ENCODE measurements at regions not wholly inside any gene's neighbourhood (a gene's known extent, or its start where the extent isn't known, plus 50 kb on each side); places are given as distances from the start of the nearest gene placed in this dataset.

- DNase-seq = no peak
These were observed 102.1 kb upstream of the DLX2 start for GRCh38 chr2:172204762-172205161.

GRCh38 chr2:172205292-172205691 lies 102.6 kb upstream of the DLX2 start:
- no peak for DNase-seq

GRCh38 chr2:172207911-172208310 lies 105.2 kb upstream of the DLX2 start:
- DNase-seq = no peak

GRCh38 chr2:172208791-172209325 lies 106.2 kb upstream of the DLX2 start:
- DNase-seq = peak; percentile 80 to 85

- no peak for DNase-seq
These were observed 107.9 kb upstream of the DLX2 start for GRCh38 chr2:172210599-172210998.

GRCh38 chr2:172211512-172211911 lies 108.8 kb upstream of the DLX2 start:
- DNase-seq = peak; percentile 15 to 39

GRCh38 chr2:172213116-172213860 lies 110.6 kb upstream of the DLX2 start:
- DNase-seq = no peak

- no peak for DNase-seq
These were observed 111.6 kb upstream of the DLX2 start for GRCh38 chr2:172214252-172214651.

- DNase-seq = no peak
These were observed 112.7 kb upstream of the DLX2 start for GRCh38 chr2:172215172-172215935.

GRCh38 chr2:172215936-172216335 lies 113.2 kb upstream of the DLX2 start:
- DNase-seq = peak in 1 of 2 donors; percentile 20

GRCh38 chr2:172216477-172216876 lies 113.8 kb upstream of the DLX2 start:
- no peak for DNase-seq

GRCh38 chr2:172219201-172219600 lies 116.5 kb upstream of the DLX2 start:
- no peak for DNase-seq

- peak in 1 of 2 donors; percentile 60 for DNase-seq
These were observed 117.4 kb upstream of the DLX2 start for GRCh38 chr2:172220121-172220520.

- no peak for DNase-seq
These were observed 120.9 kb upstream of the DLX2 start for GRCh38 chr2:172223601-172224054.

- no peak for DNase-seq
These were observed 123.1 kb upstream of the DLX2 start for GRCh38 chr2:172225786-172226185.

- peak; percentile 44 to 61 for DNase-seq
These were observed 123.8 kb upstream of the DLX2 start for GRCh38 chr2:172226244-172227061.

GRCh38 chr2:172227719-172228118 lies 125.0 kb upstream of the DLX2 start:
- DNase-seq = no peak

- no peak for DNase-seq
These were observed 125.6 kb upstream of the DLX2 start for GRCh38 chr2:172228177-172228808.

GRCh38 chr2:172229125-172229524 lies 126.4 kb upstream of the DLX2 start:
- no peak for DNase-seq

GRCh38 chr2:172230332-172230888 lies 127.7 kb upstream of the DLX2 start:
- no peak for DNase-seq

GRCh38 chr2:172230889-172231401 lies 128.2 kb upstream of the DLX2 start:
- DNase-seq = no peak

GRCh38 chr2:172231508-172231907 lies 128.8 kb upstream of the DLX2 start:
- no peak for DNase-seq

All from inflammatory macrophage (primary cell).